HG03520 (cell line): ENCODE measurements at regions not wholly inside any gene's neighbourhood (a gene's known extent, or its start where the extent isn't known, plus 50 kb on each side); places are given as distances from the start of the nearest gene placed in this dataset.
"Not testable (repeated sequence)": the region's sequence is repeated elsewhere in the genome, so short reads cannot be mapped to it uniquely, and the experiment has no call there.

Experiments
- ATAC-seq: cut with Tn5 transposase; IDR thresholded peaks from one replicate; pipeline ENCODE4 v1.9.1; 2021; ENCODE audit warnings: mild to moderate bottlenecking, moderate library complexity; ENCODE audit not compliant: unreplicated experiment

GRCh38 chr2:7368211-7368610 lies 451.0 kb downstream of the RNF144A start:
- ATAC-seq, result no peak

GRCh38 chr2:7373156-7373555 lies 455.9 kb downstream of the RNF144A start:
- ATAC-seq, result no peak

- no peak for ATAC-seq
Observed at GRCh38 chr2:7375901-7376300, 458.7 kb downstream of the RNF144A start.

GRCh38 chr2:7377916-7378569 lies 460.8 kb downstream of the RNF144A start:
- no peak for ATAC-seq

DNA sequence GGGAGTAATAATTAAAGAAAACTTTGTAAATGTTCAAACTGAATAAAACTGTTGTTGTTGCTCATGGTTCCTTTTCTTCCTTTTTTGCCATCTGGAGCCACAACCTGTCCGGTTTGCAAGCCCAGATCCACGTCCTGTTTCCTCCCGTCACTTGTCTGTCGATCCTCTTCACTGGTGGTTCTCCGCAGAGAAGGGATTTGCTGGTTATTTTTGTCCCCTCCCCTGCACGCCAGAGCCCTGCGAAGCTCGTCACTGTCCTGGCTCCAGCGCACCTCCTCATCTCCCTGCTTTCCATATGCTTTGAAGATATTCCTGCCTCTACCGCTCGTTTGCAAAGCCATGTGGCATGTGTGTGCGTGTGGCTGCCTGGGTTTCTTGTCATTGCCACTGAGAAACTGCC lies 461.4 kb downstream of the RNF144A start:
- ATAC-seq, result no peak

- no peak for ATAC-seq
Observed at GRCh38 chr2:7379799-7380198, 462.6 kb downstream of the RNF144A start.

DNA sequence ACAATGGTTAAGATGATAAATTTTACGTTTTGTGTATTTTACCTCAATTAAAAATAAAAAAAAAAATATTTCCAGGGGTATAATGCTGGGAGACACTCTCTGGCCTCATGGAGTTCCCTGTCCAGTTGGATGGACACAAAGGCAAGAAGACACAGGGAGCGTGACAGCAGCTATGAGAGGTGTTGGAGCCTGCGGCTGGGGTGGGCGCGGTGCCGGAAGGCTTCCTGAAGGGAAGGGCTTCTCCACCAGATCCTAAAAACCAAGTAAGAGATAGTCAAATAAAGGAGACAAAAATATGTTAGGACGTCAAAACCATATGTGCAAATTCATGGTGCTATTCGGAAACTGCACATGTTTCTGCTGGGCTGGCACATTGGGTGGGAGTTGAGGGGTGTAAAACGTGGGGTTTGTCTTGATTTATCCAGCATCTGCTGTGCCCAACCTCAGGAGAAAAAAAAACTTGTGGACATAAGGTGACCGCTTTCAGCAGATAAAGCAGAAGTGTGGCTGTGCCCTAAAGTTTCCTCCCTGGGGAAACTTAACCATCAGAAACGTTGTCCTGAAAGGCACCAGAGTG lies 467.6 kb downstream of the RNF144A start:
- ATAC-seq, result no peak

GRCh38 chr2:7390311-7390710 lies 473.1 kb downstream of the RNF144A start:
- ATAC-seq, result not testable (repeated sequence)

GRCh38 chr2:7392076-7392787 lies 475.0 kb downstream of the RNF144A start:
- ATAC-seq, result no peak

- no peak for ATAC-seq
Observed at GRCh38 chr2:7394195-7394594, 477.0 kb downstream of the RNF144A start.

GRCh38 chr2:7400628-7401027 lies 483.4 kb downstream of the RNF144A start:
- no peak for ATAC-seq

DNA sequence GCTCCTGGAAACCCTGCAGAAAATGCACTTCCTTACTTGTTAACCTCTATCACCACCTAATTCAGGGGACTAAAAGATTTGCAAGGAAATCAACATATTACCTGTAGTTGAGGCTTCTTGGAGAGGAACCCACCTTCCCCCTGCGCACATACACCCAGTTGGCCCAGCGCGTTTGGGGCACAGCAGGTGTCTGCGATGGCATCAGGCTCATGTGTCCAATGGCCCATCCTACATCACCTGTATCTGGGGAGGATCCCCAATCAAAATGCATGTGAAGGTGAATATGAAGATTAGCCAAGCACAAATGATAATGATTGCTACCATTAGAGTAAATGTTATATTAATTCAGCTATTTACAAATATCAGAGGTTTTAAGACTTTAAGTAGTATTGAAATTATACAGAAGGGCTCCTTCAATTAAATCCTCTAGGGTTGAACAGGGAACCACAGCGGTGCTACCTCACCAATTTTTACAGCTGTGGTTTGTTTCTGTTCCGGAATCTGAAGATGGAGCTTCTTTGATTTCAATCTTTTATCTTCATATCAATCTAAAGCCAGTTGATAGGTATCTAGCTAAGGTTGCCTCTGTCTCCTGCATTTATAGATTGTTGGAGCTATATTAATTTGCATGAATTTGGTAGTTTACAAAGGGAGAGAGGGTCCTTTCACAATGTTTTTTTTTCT lies 486.0 kb downstream of the RNF144A start:
- no peak for ATAC-seq

DNA sequence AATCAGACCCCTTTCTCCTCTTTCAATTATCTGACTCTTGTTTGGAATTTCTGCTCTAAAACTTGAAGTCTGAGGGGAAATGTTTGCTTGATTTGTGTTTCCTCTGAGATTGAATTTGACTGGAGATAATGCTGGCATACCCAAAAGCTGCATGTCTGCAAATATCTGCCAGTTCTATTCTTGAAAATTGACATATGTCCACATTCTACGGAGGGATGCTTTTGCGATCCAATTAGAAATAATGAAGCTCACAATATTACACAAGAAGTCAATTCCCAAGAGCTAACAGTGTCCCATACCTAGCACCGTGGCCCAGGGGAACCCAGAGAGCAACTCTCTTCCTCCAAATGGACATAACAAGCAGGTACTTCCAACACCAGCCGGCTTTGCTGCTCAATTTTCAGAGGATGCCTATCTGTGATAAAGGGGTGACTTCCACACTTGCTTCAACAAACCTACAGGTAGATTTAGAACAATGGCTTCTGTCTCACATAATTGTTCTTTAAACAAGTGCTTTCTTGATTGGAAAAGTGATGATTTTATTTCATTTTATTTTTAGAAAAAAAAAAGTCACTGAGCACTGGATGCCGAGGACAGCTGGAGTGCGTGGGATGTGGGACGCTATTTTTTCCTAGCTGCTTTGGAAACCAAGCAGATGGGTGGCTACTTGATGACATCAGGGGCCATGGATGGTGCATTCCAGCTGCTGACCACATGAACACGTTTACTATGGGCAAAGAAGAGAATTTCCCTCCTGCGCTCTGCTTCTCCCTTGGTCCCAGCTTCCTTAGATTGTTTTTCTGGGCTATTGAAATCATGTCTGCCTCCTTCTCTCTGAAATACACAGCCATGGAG lies 488.9 kb downstream of the RNF144A start:
- no peak for ATAC-seq

- ATAC-seq, result no peak
Observed at GRCh38 chr2:7407001-7407400, 489.8 kb downstream of the RNF144A start.

DNA sequence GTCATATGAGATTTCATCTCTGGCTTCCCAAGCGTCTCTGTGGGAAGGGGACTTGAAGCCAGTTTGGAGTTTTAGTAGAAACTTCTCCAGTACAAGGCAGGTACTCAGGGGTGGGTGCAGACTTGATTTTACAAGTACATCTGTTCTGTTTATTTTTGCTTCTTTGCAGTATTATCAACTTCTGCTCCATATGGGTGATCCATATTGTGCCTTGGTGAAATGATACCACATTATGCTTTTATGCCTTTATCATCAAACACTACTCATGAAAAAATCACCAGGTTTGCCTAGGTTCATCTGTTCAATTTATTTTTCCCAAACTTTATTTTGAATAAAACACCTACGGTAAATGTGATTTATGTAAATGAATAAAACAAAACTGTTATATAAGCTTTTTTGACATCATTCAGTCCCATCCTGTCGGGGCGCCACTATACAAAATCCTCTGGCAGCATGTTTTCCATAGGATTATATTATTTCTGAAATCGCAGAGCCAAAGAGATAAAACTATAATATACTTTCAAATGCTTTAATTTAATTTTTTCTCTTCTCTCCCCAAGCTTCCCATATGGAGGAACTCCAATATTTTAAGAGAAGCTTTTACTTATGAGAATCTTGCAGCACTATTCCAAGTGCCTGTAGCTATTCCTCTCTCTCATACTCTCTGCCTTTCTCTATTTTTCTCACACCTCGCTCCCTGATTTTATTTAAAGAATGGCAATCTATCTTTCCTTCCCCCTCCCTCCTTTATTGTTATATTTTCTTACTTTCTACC lies 490.9 kb downstream of the RNF144A start:
- ATAC-seq, result no peak

DNA sequence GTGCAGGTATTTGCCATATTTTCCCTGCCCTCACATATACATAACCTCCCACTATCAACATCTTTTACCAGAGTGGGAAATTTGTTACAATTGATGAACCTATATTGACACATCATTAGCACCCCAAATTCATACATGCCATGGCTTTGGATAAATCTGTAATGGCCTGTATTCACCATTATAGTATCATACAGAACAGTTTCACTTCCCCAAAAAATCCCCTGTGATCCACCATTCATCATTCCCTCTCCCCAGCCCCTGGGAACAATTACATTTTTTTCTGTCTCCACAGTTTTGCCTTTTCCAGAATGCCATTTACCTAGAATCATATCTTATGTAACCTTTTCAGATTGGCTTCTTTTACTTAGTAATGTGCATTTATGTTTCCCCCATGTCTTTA lies 494.5 kb downstream of the RNF144A start:
- no peak for ATAC-seq

GRCh38 chr2:7417845-7418742 lies 500.9 kb downstream of the RNF144A start:
- no peak for ATAC-seq

DNA sequence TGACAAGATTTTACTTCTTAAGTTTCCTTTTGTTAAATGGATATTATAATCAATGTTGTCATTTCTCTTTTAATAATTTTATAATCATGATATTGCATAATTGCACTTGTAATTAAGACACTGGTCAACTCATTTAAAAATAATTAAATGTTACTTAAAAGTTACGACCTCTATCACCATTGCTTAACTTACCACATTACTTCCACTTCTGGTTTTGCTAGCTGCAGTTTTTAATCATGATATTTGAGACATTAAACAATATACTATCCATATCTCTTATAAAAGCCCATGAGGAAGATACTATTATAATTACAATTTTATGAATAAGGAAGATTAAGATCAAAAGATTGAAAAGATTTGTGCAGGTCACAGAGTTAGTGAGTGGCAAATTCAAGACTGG lies 502.0 kb downstream of the RNF144A start:
- ATAC-seq, result no peak

DNA sequence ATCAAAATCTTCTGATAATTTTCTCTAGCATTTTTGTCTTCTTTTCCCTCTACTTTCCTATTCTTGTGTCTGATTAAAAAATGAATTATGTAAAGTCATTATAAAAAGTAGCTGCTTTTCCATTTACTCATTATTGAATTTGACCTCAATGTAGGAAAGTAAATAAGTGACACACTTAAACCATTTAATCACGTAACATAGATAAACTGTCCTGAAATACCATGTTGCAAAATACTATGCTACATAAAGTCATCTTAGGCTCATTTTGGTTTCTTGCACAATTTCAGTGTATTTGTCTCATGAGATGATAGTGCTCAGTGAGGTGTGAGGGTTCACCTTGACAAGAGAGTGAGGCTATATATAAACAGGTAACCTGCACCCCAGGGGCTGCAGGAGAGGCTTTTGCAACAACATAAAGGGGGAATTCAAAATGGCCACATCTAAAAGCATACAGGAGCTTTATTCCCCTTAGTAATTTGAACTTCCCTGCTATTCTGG lies 502.7 kb downstream of the RNF144A start:
- ATAC-seq, result no peak
